Aorta (tissue), 5 donors: ENCODE measurements at regions not wholly inside any gene's neighbourhood (a gene's known extent, or its start where the extent isn't known, plus 50 kb on each side); places are given as distances from the start of the nearest gene placed in this dataset.

Experiments
- ATAC-seq: fragments of 200-7000 bp; cut with Tn5 transposase; one replicate; pipeline ENCODE4 v1.9.1; 2022; ENCODE audit warnings: moderate library complexity; ENCODE audit not compliant: low FRiP score
- DNase-seq, 2 donors: peaks; one replicate each; pipeline ENCODE4 v3.0.0-alpha.2; 2020
- H3K27ac ChIP-seq, 2 donors: one replicate each; pipeline ENCODE4 v1.5.1; 2013; ENCODE audit warnings: low read length in 2 of 2, mild to moderate bottlenecking in 2 of 2, moderate library complexity in 2 of 2, control low read depth in 1 of 2, inconsistent platforms in 1 of 2, low read depth in 1 of 2
- H3K27me3 ChIP-seq, 2 donors: one replicate each; pipeline ENCODE4 v1.6.1; 2013; ENCODE audit warnings: control low read depth in 1 of 2, low read length in 1 of 2, mild to moderate bottlenecking in 1 of 2, moderate library complexity in 1 of 2; ENCODE audit not compliant: insufficient read depth in 2 of 2, control insufficient read depth in 1 of 2
- H3K36me3 ChIP-seq, 2 donors: one replicate each; pipeline ENCODE4 v1.6.1; 2013; ENCODE audit warnings: control low read depth in 1 of 2, low read length in 1 of 2, mild to moderate bottlenecking in 1 of 2; ENCODE audit not compliant: insufficient read depth in 2 of 2, control insufficient read depth in 1 of 2
- H3K4me1 ChIP-seq, 2 donors: one replicate each; pipeline ENCODE4 v1.6.1; 2013; ENCODE audit warnings: low read length in 2 of 2, control low read depth in 1 of 2, mild to moderate bottlenecking in 1 of 2, moderate library complexity in 1 of 2; ENCODE audit not compliant: insufficient read depth in 2 of 2, control insufficient read depth in 1 of 2
- H3K4me3 ChIP-seq, 2 donors: one replicate each; pipeline ENCODE4 v1.5.1; 2013; ENCODE audit warnings: low read length in 2 of 2, control low read depth in 1 of 2, mild to moderate bottlenecking in 1 of 2
- H3K9me3 ChIP-seq: one replicate; pipeline ENCODE4 v1.6.1; 2013; ENCODE audit warnings: mild to moderate bottlenecking, low read length; ENCODE audit not compliant: control insufficient read depth
- WGBS, 2 donors: extraction: QIAGEN DNeasy Blood & Tissue Kit; methylation state at CpG; one replicate each; pipeline ENCODE4 v1.1.7; 2013; 5-methylcytosine and 5-hydroxymethylcytosine counted together
- intact Hi-C, 2 donors: fragments of 100-400 bp; cut with DNase I; formaldehyde crosslinking; loops; one replicate each; pipeline versions ENCODE4 v1.14.2 to v1.15.0; 2022
- donor health status: healthy with polysubstance abuse.
- donor health status: Bipolar disorder and iron deficiency.
- donor health status: DM: no; HTN: no; CAD: no.
- donor health status: DM: no; HTN: no; CAD: no.
- donor health status: DM: yes; HTN: yes; CAD: no.

DNA sequence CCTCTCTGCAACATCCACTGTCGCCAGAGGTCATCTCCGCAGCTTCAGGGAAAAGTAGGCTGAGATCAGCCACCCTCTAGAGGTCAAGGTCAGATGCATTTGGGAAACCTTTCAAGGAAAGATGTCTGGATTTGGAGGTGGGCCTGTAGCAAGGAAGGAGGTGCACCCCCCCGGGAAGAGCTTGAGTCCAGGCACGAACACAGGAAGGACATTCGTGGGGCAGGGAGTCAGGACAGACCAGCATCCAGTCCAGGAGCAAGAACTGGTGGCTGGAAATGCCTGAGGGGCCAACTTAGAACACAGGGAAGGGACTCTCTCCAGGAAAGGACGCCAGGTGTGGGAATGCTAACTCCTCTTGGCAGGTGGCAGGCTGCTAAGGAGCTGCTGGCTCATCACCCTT, 614.1 kb upstream of the MGMT start:
- 95 to 96% methylated on average over 6 of the region's 6 CpGs for WGBS, 2 donors
- H3K27me3 ChIP-seq: no peaks in the 10 kb centered on the region
- no peak for ATAC-seq
- H3K9me3 ChIP-seq: no peaks in the 10 kb centered on the region
- H3K4me1 ChIP-seq: no peaks in the 10 kb centered on the region
- H3K27ac ChIP-seq: no peak overlapping the region
- no peak overlapping the region for H3K4me3 ChIP-seq
- no peaks in the 10 kb centered on the region for H3K36me3 ChIP-seq
- DNase-seq: no peak
- intact Hi-C loops: no loop called here

DNA sequence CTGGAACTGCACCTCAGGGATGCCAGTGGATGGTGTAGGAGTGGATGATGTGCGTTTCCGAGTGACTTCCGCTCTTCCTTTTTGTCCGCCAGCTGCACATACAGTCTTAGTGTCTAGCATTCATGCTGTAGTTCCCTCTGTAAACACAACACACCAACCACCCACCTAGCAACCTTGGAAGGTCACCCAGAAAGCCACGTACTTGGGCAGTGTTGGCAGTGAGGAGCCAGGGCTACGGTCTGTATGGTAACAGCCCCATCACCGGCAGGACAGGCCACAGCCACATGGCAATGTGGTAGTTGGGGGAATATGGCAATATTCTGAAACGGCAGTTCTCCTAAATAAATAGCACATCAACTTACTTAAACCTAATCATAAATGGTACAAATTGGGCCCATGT, 613.5 kb upstream of the MGMT start:
- H3K36me3 ChIP-seq: no peaks in the 10 kb centered on the region
- WGBS, 2 donors: 96 to 97% methylated on average over 8 of the region's 8 CpGs
- no peaks in the 10 kb centered on the region for H3K9me3 ChIP-seq
- no peaks in the 10 kb centered on the region for H3K4me1 ChIP-seq
- H3K27ac ChIP-seq: no peak overlapping the region
- no peak overlapping the region for H3K4me3 ChIP-seq
- DNase-seq (no peak), ATAC-seq (no peak)
- no peaks in the 10 kb centered on the region for H3K27me3 ChIP-seq
- intact Hi-C loops: no loop called here

DNA sequence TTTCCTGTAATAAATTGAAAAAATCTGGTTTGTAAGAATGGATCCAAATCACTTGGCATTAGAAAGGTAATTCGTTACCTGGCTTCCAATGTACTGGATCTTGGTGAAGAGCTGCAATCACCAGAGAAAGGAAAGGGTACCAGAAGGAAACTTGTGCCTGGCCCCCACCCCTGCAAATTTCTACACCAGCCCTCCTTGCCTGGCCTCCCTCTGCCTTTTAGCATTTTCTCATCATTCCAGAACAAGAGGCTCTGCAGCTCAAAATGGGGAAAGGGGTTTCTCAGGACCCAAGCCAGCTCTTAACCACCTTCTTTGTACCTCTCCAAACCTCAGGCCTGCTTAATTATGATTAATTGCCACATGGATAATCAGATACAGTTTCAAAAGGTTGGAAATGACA, 612.8 kb upstream of the MGMT start:
- Histone ChIP-seq H3K27me3 (no peaks in the 10 kb centered on the region), H3K36me3 (no peaks in the 10 kb centered on the region), H3K4me3 (no peak overlapping the region), H3K27ac (no peak overlapping the region), H3K9me3 (no peaks in the 10 kb centered on the region), H3K4me1 (no peaks in the 10 kb centered on the region)
- ATAC-seq (no peak), DNase-seq (no peak)
- WGBS, 2 donors: 95 to 97% methylated on average over 1 of the region's 1 CpG
- intact Hi-C loops: no loop called here

DNA sequence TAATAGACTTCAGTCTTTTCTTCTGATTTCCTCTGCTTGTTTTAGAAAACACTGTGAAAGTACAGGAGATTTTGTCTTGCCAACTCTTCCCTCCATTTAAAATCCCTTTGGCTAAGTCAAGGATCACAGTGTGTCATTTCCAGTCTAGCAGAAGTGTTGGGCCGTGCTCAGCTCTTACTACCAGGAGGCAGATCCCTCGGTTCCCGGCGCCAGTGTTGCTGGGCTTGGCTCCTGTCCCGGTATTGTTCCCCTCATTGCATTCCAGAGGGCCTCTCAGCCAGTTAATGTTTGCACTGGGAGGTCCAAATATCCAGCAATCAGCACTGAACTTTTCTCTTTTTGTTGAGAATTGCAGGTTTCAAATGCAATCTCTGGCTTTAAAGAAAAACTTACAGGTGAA, 612.1 kb upstream of the MGMT start:
- DNase-seq (peak; percentile 82 to 84), ATAC-seq (peak; percentile 80)
- Histone ChIP-seq H3K36me3 (no peaks in the 10 kb centered on the region), H3K27me3 (no peaks in the 10 kb centered on the region), H3K4me3 (no peak overlapping the region), H3K27ac (no peak overlapping the region), H3K9me3 (no peaks in the 10 kb centered on the region), H3K4me1 (no peaks in the 10 kb centered on the region)
- intact Hi-C loops: no loop called here
- WGBS, 2 donors: 1 to 3% methylated on average over 5 of the region's 5 CpGs

DNA sequence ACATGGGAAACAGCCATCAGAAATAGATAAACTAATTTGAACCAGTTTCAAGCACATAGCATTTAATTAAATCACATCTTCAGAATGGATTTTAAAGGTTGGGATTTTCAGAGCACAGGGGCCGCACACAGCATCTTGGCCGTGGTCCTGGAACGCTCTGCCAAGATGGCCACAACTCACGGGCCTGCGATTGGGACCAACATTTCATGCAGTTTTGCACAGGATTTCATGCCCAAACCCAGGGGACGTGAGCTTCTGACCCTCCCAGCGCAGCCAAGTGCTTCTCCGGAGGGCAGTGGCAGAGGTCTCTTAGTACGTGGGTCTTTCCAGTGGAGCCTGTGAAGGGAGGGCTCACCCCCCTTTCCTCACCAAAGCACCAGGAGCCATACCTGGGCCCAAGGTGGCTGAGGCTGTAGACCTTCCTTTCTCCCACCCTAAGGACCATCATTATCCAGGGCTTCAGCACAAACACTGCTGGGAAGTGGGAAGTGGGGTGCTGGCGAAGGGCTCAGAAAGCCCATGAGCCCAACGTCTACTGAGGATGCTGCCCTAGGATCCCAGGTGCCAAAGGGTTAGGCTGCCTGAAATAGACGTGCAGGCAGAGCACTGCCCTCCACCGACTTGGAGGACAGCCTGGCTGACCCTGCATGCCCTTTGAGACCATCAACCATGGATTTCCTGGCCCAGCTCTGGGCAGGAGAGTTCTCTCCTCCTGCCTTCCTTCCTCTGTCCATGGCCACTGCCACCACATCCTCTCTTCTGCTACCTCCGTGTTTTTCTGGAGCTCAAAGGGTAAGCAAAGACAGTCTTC, 611.2 kb upstream of the MGMT start:
- no peak overlapping the region for H3K4me3 ChIP-seq
- ATAC-seq: no peak
- no peaks in the 10 kb centered on the region for H3K27me3 ChIP-seq
- no peaks in the 10 kb centered on the region for H3K4me1 ChIP-seq
- intact Hi-C loops: no loop called here
- 32 to 44% methylated on average over 14 of the region's 14 CpGs for WGBS, 2 donors
- no peak overlapping the region for H3K27ac ChIP-seq
- H3K9me3 ChIP-seq: no peaks in the 10 kb centered on the region
- H3K36me3 ChIP-seq: no peaks in the 10 kb centered on the region
- no peak for DNase-seq

DNA sequence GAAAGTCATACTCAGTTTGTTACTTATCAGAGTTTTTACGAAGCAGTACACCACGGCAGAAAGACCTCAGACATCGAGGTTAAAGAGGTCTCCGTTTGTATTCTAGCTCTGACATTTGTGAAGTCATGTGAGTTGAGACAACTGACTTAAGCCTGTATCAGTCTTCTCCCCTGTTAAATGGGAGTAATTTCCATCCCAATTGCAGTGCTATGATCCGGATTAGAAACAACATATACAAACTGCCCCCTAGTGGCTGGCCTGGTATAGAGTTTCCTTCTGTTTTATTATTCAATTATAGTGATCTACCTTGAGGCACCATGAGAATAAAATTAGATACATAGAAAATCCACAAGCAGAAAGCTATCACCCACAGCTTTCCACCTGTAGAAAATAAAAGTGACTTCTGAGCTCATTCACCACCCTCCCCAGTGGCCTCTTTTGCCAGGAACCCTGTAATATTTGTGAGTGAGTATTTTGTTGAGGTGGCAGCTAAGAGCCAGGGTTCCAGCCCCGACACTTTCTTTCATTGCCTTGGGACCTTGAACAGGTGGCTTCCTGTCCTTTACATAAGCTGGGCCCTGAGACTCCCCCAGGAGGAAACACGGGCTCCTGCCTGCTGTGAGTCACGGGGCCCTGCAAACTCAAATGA, 607.2 kb upstream of the MGMT start:
- Histone ChIP-seq H3K27me3 (no peaks in the 10 kb centered on the region), H3K36me3 (no peaks in the 10 kb centered on the region), H3K4me3 (no peak overlapping the region), H3K4me1 (no peaks in the 10 kb centered on the region), H3K9me3 (peaks cover 1% of the 10 kb centered on the region), H3K27ac (no peak overlapping the region)
- intact Hi-C loops: no loop called here
- WGBS, 2 donors: 78 to 80% methylated on average over 8 of the region's 8 CpGs
- DNase-seq (no peak), ATAC-seq (no peak)

DNA sequence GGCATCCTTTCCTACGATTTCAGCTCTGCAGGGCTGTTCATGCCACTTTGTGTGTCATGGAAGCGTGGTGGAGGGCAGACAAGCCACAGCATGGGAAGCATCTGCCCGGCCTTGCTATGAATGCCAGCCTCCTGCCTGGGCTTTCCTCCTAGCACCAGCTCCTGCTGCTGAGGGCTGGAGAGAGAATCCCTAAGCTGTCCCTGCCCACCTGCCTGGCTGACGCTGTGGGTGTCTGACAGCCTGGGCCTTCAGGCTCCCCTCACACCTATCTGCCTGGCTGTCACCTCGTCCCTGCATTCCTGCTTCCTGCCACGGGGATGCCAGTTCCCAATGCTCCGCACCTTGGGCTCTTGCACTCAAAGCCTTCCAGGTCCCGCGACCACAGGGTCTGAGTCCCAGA, 606.5 kb upstream of the MGMT start:
- Histone ChIP-seq H3K4me3 (no peak overlapping the region), H3K36me3 (no peaks in the 10 kb centered on the region), H3K9me3 (peaks cover 1% of the 10 kb centered on the region), H3K4me1 (no peaks in the 10 kb centered on the region), H3K27ac (no peak overlapping the region), H3K27me3 (no peaks in the 10 kb centered on the region)
- 84 to 86% methylated on average over 9 of the region's 9 CpGs for WGBS, 2 donors
- ATAC-seq (no peak), DNase-seq (no peak)
- intact Hi-C loops: no loop called here

DNA sequence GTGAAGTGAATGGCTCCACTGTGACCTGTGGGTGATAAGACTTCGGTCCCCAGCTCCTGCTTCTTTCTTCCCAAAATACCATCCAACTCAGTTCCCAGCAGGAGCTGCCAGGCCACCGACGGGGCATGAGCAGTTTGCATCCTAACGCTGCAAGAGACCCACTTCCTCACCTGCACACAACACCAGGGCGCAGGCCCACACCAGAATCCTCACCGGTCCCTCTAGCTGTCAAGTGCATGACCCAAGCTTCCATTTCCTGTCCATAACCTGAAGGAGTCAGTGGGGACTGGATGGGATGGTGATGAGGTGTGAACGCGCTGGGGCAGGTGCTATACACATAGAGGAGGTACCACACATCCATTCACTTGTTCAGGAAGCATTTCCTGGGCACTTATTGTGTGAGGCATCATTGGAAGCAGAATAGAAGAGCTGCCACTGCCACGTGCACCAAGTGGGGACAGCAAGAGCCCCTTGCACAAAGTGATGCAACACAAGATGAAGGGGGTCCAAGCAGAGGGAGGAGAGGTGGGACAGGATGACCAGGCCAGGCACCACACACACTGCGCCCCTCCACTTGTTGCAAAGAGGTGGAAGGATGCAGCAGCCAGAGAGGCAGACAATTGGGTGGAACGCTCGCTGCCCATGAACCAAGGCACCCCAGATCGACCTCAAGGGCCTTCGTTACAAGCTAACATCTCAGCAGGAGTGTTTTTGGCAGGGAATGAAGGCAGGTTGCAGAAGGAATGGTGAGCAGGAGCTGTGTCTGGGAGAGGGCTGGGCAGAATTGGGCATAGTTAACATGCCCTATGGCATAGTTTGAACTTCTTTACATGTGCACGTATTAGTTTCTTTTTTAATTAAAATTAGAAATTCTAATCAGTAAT, 605.8 kb upstream of the MGMT start:
- Histone ChIP-seq H3K9me3 (peaks cover 1% of the 10 kb centered on the region), H3K27me3 (no peaks in the 10 kb centered on the region), H3K4me3 (no peak overlapping the region), H3K4me1 (no peaks in the 10 kb centered on the region), H3K36me3 (no peaks in the 10 kb centered on the region), H3K27ac (no peak overlapping the region)
- ATAC-seq: no peak
- intact Hi-C loops: no loop called here
- 95 to 97% methylated on average over 15 of the region's 15 CpGs for WGBS, 2 donors
- DNase-seq: no peak
